Ovary (tissue), 3 donors: ENCODE measurements at regions not wholly inside any gene's neighbourhood (a gene's known extent, or its start where the extent isn't known, plus 50 kb on each side); places are given as distances from the start of the nearest gene placed in this dataset.

Source experiments
- CTCF ChIP-seq, 3 donors: fragments of 450-650 bp in 2 of 3; fragments of 200-600 bp in 1 of 3; IDR thresholded peaks; one replicate each; pipeline versions ENCODE4 v1.5.1 to v1.8.0; 2016 to 2022; ENCODE audit warnings: antibody characterized with exemption in 3 of 3, mild to moderate bottlenecking in 1 of 3
- POLR2A ChIP-seq: fragments of 450-650 bp; IDR thresholded peaks from one replicate; pipeline ENCODE4 v1.6.1; 2017; ENCODE audit warnings: antibody characterized with exemption, mild to moderate bottlenecking, moderate library complexity
- donor health status: DM: no; HTN: no; CAD: no.

- TF ChIP-seq CTCF (IDR thresholded peaks at IDR 0.05) (no peak), POLR2A (no peak)
These were observed 229.5 kb upstream of the TYRP1 start for GRCh38 chr9:12463641-12464040.
